Panc1 (cell line): ENCODE measurements at regions not wholly inside any gene's neighbourhood (a gene's known extent, or its start where the extent isn't known, plus 50 kb on each side); places are given as distances from the start of the nearest gene placed in this dataset.

Source experiments
- ATAC-seq: fragments of 200-7000 bp; cut with Tn5 transposase; 2 replicates; pipeline ENCODE4 v1.9.1; 2020; ENCODE audit warnings: mild to moderate bottlenecking, moderate library complexity
- BruUV-seq: library from RNA; stranded (reverse); fragments of 400-500 nt; replicated peaks from 2 replicates; lab custom pipeline; 2021; lab: Mats Ljungman, UMichigan
- CTCF ChIA-PET: fragments of 300-600 bp; sonication (Branson Sonifier 250); formaldehyde crosslinking; loops from one replicate; lab custom pipeline; 2022; ENCODE audit warnings: antibody characterized with exemption; lab: Charles Lee
- POLR2A ChIA-PET: fragments of 300-600 bp; sonication (Branson Sonifier 250); formaldehyde crosslinking; loops from one replicate; lab custom pipeline; 2022; ENCODE audit warnings: antibody characterized with exemption; lab: Charles Lee
- DNase-seq: peaks from one replicate; pipeline ENCODE4 v3.0.0-alpha.2; 2010; ENCODE audit warnings: low read depth, low spot score
- H3K27ac ChIP-seq: 2 replicates; pipeline ENCODE4 v1.5.1; 2011; ENCODE audit warnings: mild to moderate bottlenecking, low read length, inconsistent platforms
- H3K27me3 ChIP-seq: fragments of 200-500 bp; sonication (Bioruptor generic); 2 replicates; pipeline ENCODE4 v1.6.0; 2014; ENCODE audit warnings: low read length, inconsistent platforms; ENCODE audit not compliant: control insufficient read depth, insufficient read depth
- H3K36me3 ChIP-seq: fragments of 200-500 bp; sonication (Bioruptor generic); 2 replicates; pipeline ENCODE4 v1.5.1; 2014; ENCODE audit warnings: inconsistent platforms, mild to moderate bottlenecking, low read length, moderate library complexity; ENCODE audit not compliant: control insufficient read depth, insufficient read depth
- H3K4me1 ChIP-seq: 2 replicates; pipeline ENCODE4 v1.5.1; 2011; ENCODE audit warnings: inconsistent platforms, mild to moderate bottlenecking, low read length, moderate library complexity; ENCODE audit not compliant: control insufficient read depth, insufficient read depth
- H3K4me3 ChIP-seq, 2 experiments: 2 replicates each; pipeline ENCODE4 v1.5.1; 2011 to 2012; ENCODE audit warnings: low read depth in 2 of 2, low read length in 2 of 2, mild to moderate bottlenecking in 2 of 2, inconsistent platforms in 1 of 2, moderate library complexity in 1 of 2
- H3K9me3 ChIP-seq: fragments of 200-500 bp; sonication (Bioruptor generic); 2 replicates; pipeline ENCODE4 v1.5.1; 2014; ENCODE audit warnings: low read depth, mild to moderate bottlenecking, inconsistent platforms, low read length, moderate library complexity; ENCODE audit not compliant: control insufficient read depth, insufficient read depth
- POLR2AphosphoS5 ChIP-seq: IDR thresholded peaks from 2 replicates; pipeline ENCODE4 v1.6.1; 2012; ENCODE audit warnings: mild to moderate bottlenecking, low read depth, low read length, moderate library complexity
- SIN3A ChIP-seq: IDR thresholded peaks from 2 replicates; pipeline ENCODE4 v1.6.1; 2012; ENCODE audit warnings: low read depth, mild to moderate bottlenecking, low read length, moderate library complexity, borderline replicate concordance; ENCODE audit not compliant: insufficient read depth
- TCF7L2 ChIP-seq: IDR thresholded peaks from 2 replicates; pipeline ENCODE4 v1.6.1; 2011; ENCODE audit warnings: mild to moderate bottlenecking, low read depth, low read length, inconsistent platforms
- in situ Hi-C: cut with HindIII; loops from 2 replicates; pipeline ENCODE4 v1.10.0; 2016; ENCODE audit warnings: low sequenced_read_pairs, low pct_unique_long_range_greater_than_20kb
- intact Hi-C: fragments of 100-400 bp; cut with micrococcal nuclease; formaldehyde crosslinking; loops from one replicate; pipeline ENCODE4 v1.10.0; 2022; ENCODE audit not compliant: unreplicated experiment
- TF ChIP-seq, protein P1 (sequence below), 2 experiments: IDR thresholded peaks; 2 replicates each; pipeline ENCODE4 v1.6.1; 2011 to 2012; ENCODE audit warnings: low read depth in 2 of 2, control low read depth in 1 of 2, low read length in 1 of 2, mild to moderate bottlenecking in 1 of 2, moderate library complexity in 1 of 2; ENCODE audit not compliant: insufficient read depth in 1 of 2
- TF ChIP-seq, protein P2 (sequence below): fragments of 450-650 bp; IDR thresholded peaks from 2 replicates; pipeline ENCODE4 v1.5.1; 2017; ENCODE audit warnings: mild to moderate bottlenecking

DNA sequence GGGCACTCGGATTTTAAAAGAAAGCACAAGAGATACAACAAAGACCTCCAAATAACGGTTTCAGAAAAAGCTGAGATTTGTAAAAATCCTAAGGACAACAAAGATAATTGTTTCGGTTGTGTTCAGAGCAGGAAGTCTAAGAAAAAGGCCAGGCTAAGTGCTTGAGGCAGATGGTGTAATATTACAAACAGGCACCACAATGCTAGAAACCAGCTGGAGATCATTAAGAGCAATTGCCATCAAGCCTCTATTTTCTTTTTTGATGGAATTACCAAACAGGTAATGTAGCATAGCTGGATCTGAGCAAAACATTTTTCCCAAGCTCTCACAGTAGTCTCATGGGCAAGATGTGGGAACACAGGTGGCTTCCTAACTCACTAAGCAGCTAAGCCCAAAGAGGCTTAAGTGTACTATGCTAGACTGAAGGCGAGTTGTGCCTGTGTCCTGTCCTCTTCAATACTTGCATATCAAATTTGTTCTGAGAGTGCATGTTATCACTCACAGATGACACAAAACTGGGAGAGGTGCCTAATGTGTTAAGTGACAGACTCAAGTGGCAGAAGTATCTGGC, 161.6 kb downstream of the GLUL start:
- Histone ChIP-seq H3K4me3 (no peak overlapping the region), H3K27ac (no peak overlapping the region), H3K36me3 (no peaks in the 10 kb centered on the region), H3K27me3 (no peaks in the 10 kb centered on the region), H3K9me3 (no peaks in the 10 kb centered on the region), H3K4me1 (no peaks in the 10 kb centered on the region)
- DNase-seq (no peak), ATAC-seq (no peak)
- TF ChIP-seq POLR2AphosphoS5 (no peak), SIN3A (no peak), TCF7L2 (no peak)
- TF ChIP-seq, protein P1, sequence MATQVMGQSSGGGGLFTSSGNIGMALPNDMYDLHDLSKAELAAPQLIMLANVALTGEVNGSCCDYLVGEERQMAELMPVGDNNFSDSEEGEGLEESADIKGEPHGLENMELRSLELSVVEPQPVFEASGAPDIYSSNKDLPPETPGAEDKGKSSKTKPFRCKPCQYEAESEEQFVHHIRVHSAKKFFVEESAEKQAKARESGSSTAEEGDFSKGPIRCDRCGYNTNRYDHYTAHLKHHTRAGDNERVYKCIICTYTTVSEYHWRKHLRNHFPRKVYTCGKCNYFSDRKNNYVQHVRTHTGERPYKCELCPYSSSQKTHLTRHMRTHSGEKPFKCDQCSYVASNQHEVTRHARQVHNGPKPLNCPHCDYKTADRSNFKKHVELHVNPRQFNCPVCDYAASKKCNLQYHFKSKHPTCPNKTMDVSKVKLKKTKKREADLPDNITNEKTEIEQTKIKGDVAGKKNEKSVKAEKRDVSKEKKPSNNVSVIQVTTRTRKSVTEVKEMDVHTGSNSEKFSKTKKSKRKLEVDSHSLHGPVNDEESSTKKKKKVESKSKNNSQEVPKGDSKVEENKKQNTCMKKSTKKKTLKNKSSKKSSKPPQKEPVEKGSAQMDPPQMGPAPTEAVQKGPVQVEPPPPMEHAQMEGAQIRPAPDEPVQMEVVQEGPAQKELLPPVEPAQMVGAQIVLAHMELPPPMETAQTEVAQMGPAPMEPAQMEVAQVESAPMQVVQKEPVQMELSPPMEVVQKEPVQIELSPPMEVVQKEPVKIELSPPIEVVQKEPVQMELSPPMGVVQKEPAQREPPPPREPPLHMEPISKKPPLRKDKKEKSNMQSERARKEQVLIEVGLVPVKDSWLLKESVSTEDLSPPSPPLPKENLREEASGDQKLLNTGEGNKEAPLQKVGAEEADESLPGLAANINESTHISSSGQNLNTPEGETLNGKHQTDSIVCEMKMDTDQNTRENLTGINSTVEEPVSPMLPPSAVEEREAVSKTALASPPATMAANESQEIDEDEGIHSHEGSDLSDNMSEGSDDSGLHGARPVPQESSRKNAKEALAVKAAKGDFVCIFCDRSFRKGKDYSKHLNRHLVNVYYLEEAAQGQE (IDR thresholded peaks at IDR 0.05; ENCODE audit: insufficient read depth in 1 of 2, low read depth in 2 of 2, low read length in 1 of 2): no peak
- TF ChIP-seq, protein P2, sequence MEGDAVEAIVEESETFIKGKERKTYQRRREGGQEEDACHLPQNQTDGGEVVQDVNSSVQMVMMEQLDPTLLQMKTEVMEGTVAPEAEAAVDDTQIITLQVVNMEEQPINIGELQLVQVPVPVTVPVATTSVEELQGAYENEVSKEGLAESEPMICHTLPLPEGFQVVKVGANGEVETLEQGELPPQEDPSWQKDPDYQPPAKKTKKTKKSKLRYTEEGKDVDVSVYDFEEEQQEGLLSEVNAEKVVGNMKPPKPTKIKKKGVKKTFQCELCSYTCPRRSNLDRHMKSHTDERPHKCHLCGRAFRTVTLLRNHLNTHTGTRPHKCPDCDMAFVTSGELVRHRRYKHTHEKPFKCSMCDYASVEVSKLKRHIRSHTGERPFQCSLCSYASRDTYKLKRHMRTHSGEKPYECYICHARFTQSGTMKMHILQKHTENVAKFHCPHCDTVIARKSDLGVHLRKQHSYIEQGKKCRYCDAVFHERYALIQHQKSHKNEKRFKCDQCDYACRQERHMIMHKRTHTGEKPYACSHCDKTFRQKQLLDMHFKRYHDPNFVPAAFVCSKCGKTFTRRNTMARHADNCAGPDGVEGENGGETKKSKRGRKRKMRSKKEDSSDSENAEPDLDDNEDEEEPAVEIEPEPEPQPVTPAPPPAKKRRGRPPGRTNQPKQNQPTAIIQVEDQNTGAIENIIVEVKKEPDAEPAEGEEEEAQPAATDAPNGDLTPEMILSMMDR: no peak
- POLR2A ChIA-PET: no interaction called here
- in situ Hi-C loops: no loop called here
- intact Hi-C loops: no loop called here
- CTCF ChIA-PET: no interaction called here
- no TSS peak for BruUV-seq

DNA sequence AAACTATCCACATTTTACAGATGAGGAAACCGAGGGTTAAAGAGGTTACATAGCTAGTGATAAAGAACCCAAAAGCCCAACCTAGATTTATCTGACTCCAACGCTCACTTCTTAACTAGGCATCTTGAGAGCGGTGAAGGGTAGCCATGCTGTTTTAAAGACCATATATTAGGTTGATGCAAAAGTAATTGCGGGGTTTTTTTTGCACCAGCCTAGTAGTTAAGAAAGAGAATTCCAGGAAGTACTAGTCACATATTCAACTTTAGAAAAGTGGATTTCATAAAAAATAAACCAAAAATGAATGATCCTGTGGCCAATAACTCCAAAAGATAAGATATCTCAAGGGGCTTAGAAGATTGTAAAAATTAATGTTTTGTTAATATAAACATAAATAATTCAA, 162.1 kb downstream of the GLUL start:
- intact Hi-C loops: no loop called here
- no TSS peak for BruUV-seq
- CTCF ChIA-PET: no interaction called here

More for the DNA sequence above, 162.1 kb downstream of the GLUL start:
- Histone ChIP-seq H3K4me3 (no peak overlapping the region), H3K4me1 (no peaks in the 10 kb centered on the region), H3K36me3 (no peaks in the 10 kb centered on the region), H3K9me3 (no peaks in the 10 kb centered on the region), H3K27ac (no peak overlapping the region), H3K27me3 (no peaks in the 10 kb centered on the region)
- DNase-seq: no peak
- POLR2A ChIA-PET: no interaction called here
- TF ChIP-seq, protein P1 (IDR thresholded peaks at IDR 0.05; ENCODE audit: insufficient read depth in 1 of 2, low read depth in 2 of 2, low read length in 1 of 2): no peak
- TF ChIP-seq POLR2AphosphoS5 (no peak), TCF7L2 (no peak), SIN3A (no peak)
- TF ChIP-seq, protein P2: no peak
- in situ Hi-C loops: no loop called here
- ATAC-seq: no peak
